ENCODE measurements at regions not wholly inside any gene's neighbourhood (a gene's known extent, or its start where the extent isn't known, plus 50 kb on each side); places are given as distances from the start of the nearest gene placed in this dataset.

- Histone ChIP-seq H3K27ac (ENCODE audit: low read depth, low read length) (no peak overlapping the region), H3K4me1 (replicated peaks in 1 of 4; ENCODE audit: control insufficient read depth in 3 of 4, insufficient read depth in 4 of 4, low read length in 3 of 4) (no peaks in the 10 kb centered on the region), H4K20me1 (replicated peaks in 1 of 2; ENCODE audit: control insufficient read depth in 1 of 2, insufficient read depth in 2 of 2, low read length in 2 of 2) (no peaks in the 10 kb centered on the region), H4K5ac (ENCODE audit: insufficient read length, low read depth, low read length) (no peak overlapping the region), H3K79me1 (ENCODE audit: low read depth, low read length) (no peaks in the 10 kb centered on the region), H2AK5ac (ENCODE audit: low read depth, low read length) (no peak overlapping the region), H3K4ac (replicated peaks; ENCODE audit: insufficient read length, low read depth, low read length) (no peak overlapping the region), H2BK20ac (ENCODE audit: low read length) (no peak overlapping the region), H3K79me2 (ENCODE audit: control insufficient read depth in 1 of 2, insufficient read depth in 2 of 2, low read length in 2 of 2) (no peaks in the 10 kb centered on the region), H3K27me3 (replicated peaks in 1 of 4; ENCODE audit: control insufficient read depth in 3 of 4, extremely low read depth in 1 of 4, insufficient read depth in 3 of 4, low read length in 3 of 4) (no peaks in the 10 kb centered on the region), H3K23ac (ENCODE audit: insufficient read length) (no peak overlapping the region), H3K4me2 (ENCODE audit: insufficient read depth in 1 of 2, low read depth in 2 of 2, low read length in 2 of 2) (no peak overlapping the region), H3K14ac (ENCODE audit: insufficient read length) (no peak overlapping the region), H3K18ac (ENCODE audit: extremely low read depth, low read length) (no peak overlapping the region), H2BK12ac (ENCODE audit: low read depth, low read length) (no peak overlapping the region), H3K36me3 (ENCODE audit: control insufficient read depth in 2 of 4, insufficient read depth in 4 of 4, low read length in 3 of 4) (no peaks in the 10 kb centered on the region), H3K4me3 (ENCODE audit: extremely low read depth in 1 of 4, insufficient read depth in 2 of 4, low read depth in 3 of 4, low read length in 4 of 4) (no peak overlapping the region), H3K9me3 (ENCODE audit: insufficient read depth in 2 of 2, low read depth in 1 of 2, low read length in 1 of 2) (no peaks in the 10 kb centered on the region), H3K23me2 (ENCODE audit: low read depth, low read length) (no peaks in the 10 kb centered on the region), H2BK5ac (ENCODE audit: low read depth, low read length) (no peak overlapping the region), H3K9ac (replicated peaks in 1 of 4; ENCODE audit: extremely low read depth in 1 of 4, low read depth in 3 of 4, low read length in 3 of 4) (no peak overlapping the region), H2AFZ (ENCODE audit: low read length) (no peak overlapping the region), H4K8ac (ENCODE audit: extremely low read depth, insufficient read depth, low read length) (no peak overlapping the region), H2BK120ac (replicated peaks; ENCODE audit: low read depth, low read length) (no peak overlapping the region), H2BK15ac (ENCODE audit: low read length) (no peak overlapping the region), H3K56ac (replicated peaks; ENCODE audit: insufficient read length, low read depth, low read length) (no peak overlapping the region), H4K91ac (replicated peaks; ENCODE audit: insufficient read length, low read length) (no peak overlapping the region)
- FAIRE-seq (no peak), DNase-seq (ENCODE audit: low read depth in 1 of 2, low spot score in 2 of 2) (no peak)
- POLR2A ChIA-PET (ENCODE audit: partially characterized antibody) = no interaction called here
- CTCF ChIA-PET (ENCODE audit: partially characterized antibody) = no interaction called here
- TF ChIP-seq CBX8 (IDR thresholded peaks at IDR 0.05; ENCODE audit: borderline replicate concordance, low read depth, low read length) = no peak
- no peak for TF ChIP-seq ZNF274 (IDR thresholded peaks at IDR 0.05; ENCODE audit: borderline replicate concordance, extremely low read depth, low read length)
- TF ChIP-seq HDAC6 (IDR thresholded peaks at IDR 0.05; ENCODE audit: low read depth, low read length) = no peak
- TF ChIP-seq EZH2 (IDR thresholded peaks at IDR 0.05; ENCODE audit: low read depth, low read length, severe bottlenecking) = no peak
- TF ChIP-seq BCL11A (IDR thresholded peaks at IDR 0.05; ENCODE audit: low read depth in 2 of 2, low read length in 2 of 2) = no peak
- no peak for TF ChIP-seq SP1 (IDR thresholded peaks at IDR 0.05; ENCODE audit: low read depth, low read length)
- no peak for TF ChIP-seq CTBP2 (IDR thresholded peaks at IDR 0.05; ENCODE audit: borderline replicate concordance, insufficient read depth, insufficient read length, low read length)
- no peak for TF ChIP-seq PHF8 (conservative IDR thresholded peaks at IDR 0.05; ENCODE audit: low read depth, low read length)
- no peak for TF ChIP-seq RBBP5 (IDR thresholded peaks at IDR 0.05; ENCODE audit: borderline replicate concordance, low read depth, low read length)
- TF ChIP-seq KDM1A (IDR thresholded peaks at IDR 0.05; ENCODE audit: borderline replicate concordance, low read length) = no peak
- TF ChIP-seq, protein P1, sequence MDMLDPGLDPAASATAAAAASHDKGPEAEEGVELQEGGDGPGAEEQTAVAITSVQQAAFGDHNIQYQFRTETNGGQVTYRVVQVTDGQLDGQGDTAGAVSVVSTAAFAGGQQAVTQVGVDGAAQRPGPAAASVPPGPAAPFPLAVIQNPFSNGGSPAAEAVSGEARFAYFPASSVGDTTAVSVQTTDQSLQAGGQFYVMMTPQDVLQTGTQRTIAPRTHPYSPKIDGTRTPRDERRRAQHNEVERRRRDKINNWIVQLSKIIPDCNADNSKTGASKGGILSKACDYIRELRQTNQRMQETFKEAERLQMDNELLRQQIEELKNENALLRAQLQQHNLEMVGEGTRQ (IDR thresholded peaks at IDR 0.05; ENCODE audit: low read length) = no peak
- TF ChIP-seq NRF1 (IDR thresholded peaks at IDR 0.05; ENCODE audit: low read depth, low read length) = no peak
- TF ChIP-seq SIX5 (IDR thresholded peaks at IDR 0.05; ENCODE audit: low read depth, low read length) = no peak
- TF ChIP-seq BRCA1 (IDR thresholded peaks at IDR 0.05; ENCODE audit: low read depth, low read length) = no peak
- no peak for TF ChIP-seq ASH2L (IDR thresholded peaks at IDR 0.05; ENCODE audit: low read length)
These were observed 447.3 kb downstream of the TMX3 start for GRCh38 chr18:68267583-68267982.
